ENCODE measurements at regions not wholly inside any gene's neighbourhood (a gene's known extent, or its start where the extent isn't known, plus 50 kb on each side); places are given as distances from the start of the nearest gene placed in this dataset.

DNA sequence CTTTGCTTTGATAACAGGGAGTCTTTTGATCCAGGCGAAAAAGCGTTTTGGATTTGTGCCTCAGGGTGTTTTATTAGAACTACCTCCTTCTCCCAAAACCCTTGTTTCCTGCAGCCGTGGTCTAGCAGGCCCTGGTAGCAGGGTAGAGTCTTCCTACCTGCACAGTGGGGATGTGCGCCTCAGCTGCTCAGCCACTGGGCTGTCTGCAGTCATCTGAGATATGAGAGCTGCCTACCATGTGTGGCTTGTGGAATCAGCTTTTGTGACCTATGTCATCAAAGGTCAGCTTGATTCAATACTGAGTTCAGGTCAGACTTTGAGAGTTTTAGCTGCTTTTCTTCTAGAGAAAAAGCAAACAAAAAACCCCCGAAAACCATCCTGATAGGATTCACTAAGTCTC lies 279.5 kb downstream of the CLIC5 start:
- no peak for TF ChIP-seq ZNF565 (CRISPR knock-in tag; conservative IDR thresholded peaks at IDR 0.05; ENCODE audit: low read depth)
- no peak for TF ChIP-seq ZFP30 (CRISPR knock-in tag; IDR thresholded peaks at IDR 0.05)
- no peak for TF ChIP-seq TOX (CRISPR knock-in tag; IDR thresholded peaks at IDR 0.05; ENCODE audit: borderline replicate concordance)
- TF ChIP-seq, protein P1, sequence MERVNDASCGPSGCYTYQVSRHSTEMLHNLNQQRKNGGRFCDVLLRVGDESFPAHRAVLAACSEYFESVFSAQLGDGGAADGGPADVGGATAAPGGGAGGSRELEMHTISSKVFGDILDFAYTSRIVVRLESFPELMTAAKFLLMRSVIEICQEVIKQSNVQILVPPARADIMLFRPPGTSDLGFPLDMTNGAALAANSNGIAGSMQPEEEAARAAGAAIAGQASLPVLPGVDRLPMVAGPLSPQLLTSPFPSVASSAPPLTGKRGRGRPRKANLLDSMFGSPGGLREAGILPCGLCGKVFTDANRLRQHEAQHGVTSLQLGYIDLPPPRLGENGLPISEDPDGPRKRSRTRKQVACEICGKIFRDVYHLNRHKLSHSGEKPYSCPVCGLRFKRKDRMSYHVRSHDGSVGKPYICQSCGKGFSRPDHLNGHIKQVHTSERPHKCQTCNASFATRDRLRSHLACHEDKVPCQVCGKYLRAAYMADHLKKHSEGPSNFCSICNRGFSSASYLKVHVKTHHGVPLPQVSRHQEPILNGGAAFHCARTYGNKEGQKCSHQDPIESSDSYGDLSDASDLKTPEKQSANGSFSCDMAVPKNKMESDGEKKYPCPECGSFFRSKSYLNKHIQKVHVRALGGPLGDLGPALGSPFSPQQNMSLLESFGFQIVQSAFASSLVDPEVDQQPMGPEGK (CRISPR knock-in tag; IDR thresholded peaks at IDR 0.05; ENCODE audit: borderline replicate concordance), result no peak
- no peak for TF ChIP-seq ZC3H10 (CRISPR knock-in tag; IDR thresholded peaks at IDR 0.05)
- TF ChIP-seq ARNTL (CRISPR knock-in tag; IDR thresholded peaks at IDR 0.05; ENCODE audit: borderline replicate concordance, low read depth), result no peak
- no peak for TF ChIP-seq ESRRG (CRISPR knock-in tag; IDR thresholded peaks at IDR 0.05)
- no peak for TF ChIP-seq TCF4 (CRISPR knock-in tag; IDR thresholded peaks at IDR 0.05; ENCODE audit: borderline replicate concordance)
- TF ChIP-seq, protein P2, sequence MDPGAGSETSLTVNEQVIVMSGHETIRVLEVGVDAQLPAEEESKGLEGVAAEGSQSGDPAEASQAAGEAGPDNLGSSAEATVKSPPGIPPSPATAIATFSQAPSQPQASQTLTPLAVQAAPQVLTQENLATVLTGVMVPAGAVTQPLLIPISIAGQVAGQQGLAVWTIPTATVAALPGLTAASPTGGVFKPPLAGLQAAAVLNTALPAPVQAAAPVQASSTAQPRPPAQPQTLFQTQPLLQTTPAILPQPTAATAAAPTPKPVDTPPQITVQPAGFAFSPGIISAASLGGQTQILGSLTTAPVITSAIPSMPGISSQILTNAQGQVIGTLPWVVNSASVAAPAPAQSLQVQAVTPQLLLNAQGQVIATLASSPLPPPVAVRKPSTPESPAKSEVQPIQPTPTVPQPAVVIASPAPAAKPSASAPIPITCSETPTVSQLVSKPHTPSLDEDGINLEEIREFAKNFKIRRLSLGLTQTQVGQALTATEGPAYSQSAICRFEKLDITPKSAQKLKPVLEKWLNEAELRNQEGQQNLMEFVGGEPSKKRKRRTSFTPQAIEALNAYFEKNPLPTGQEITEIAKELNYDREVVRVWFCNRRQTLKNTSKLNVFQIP (CRISPR knock-in tag; IDR thresholded peaks at IDR 0.05; ENCODE audit: borderline replicate concordance, low read depth), result no peak
- TF ChIP-seq, protein P3, sequence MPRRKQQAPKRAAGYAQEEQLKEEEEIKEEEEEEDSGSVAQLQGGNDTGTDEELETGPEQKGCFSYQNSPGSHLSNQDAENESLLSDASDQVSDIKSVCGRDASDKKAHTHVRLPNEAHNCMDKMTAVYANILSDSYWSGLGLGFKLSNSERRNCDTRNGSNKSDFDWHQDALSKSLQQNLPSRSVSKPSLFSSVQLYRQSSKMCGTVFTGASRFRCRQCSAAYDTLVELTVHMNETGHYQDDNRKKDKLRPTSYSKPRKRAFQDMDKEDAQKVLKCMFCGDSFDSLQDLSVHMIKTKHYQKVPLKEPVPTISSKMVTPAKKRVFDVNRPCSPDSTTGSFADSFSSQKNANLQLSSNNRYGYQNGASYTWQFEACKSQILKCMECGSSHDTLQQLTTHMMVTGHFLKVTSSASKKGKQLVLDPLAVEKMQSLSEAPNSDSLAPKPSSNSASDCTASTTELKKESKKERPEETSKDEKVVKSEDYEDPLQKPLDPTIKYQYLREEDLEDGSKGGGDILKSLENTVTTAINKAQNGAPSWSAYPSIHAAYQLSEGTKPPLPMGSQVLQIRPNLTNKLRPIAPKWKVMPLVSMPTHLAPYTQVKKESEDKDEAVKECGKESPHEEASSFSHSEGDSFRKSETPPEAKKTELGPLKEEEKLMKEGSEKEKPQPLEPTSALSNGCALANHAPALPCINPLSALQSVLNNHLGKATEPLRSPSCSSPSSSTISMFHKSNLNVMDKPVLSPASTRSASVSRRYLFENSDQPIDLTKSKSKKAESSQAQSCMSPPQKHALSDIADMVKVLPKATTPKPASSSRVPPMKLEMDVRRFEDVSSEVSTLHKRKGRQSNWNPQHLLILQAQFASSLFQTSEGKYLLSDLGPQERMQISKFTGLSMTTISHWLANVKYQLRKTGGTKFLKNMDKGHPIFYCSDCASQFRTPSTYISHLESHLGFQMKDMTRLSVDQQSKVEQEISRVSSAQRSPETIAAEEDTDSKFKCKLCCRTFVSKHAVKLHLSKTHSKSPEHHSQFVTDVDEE (CRISPR knock-in tag; IDR thresholded peaks at IDR 0.05), result no peak
- TF ChIP-seq CSDC2 (CRISPR knock-in tag; IDR thresholded peaks at IDR 0.05), result no peak
- TF ChIP-seq ISL1 (CRISPR knock-in tag; IDR thresholded peaks at IDR 0.05), result no peak
- TF ChIP-seq ZNF8 (CRISPR knock-in tag; IDR thresholded peaks at IDR 0.05), result no peak
- TF ChIP-seq ZFP3 (CRISPR knock-in tag; IDR thresholded peaks at IDR 0.05), result no peak
- TF ChIP-seq BACH2 (CRISPR knock-in tag; IDR thresholded peaks at IDR 0.05; ENCODE audit: borderline replicate concordance), result no peak
- TF ChIP-seq ZNF70 (CRISPR knock-in tag; IDR thresholded peaks at IDR 0.05), result no peak
- no peak for ATAC-seq

DNA sequence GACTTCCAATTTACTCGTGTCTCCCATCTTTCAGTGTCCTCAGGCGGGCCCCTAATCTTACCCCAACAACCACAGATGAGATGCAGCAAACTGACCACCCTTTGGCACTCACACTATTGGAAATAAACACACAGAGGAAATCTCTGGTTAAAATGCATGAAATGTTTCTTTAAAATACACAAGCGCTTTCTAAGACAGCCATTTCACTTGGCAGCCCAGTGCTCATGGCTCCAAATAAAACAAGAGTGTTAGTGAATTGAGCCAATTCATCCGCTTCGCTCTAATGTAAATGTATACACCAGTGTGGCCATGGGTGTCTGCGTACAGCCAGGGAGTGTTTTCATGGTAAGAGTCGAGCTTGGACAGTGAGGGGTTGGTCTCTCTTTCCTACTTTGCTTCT lies 282.9 kb downstream of the CLIC5 start:
- ATAC-seq, result no peak
- no peak for TF ChIP-seq CSDC2 (CRISPR knock-in tag; IDR thresholded peaks at IDR 0.05)
- no peak for TF ChIP-seq TCF4 (CRISPR knock-in tag; IDR thresholded peaks at IDR 0.05; ENCODE audit: borderline replicate concordance)
- no peak for TF ChIP-seq ESRRG (CRISPR knock-in tag; IDR thresholded peaks at IDR 0.05)
- no peak for TF ChIP-seq TOX (CRISPR knock-in tag; IDR thresholded peaks at IDR 0.05; ENCODE audit: borderline replicate concordance)
- no peak for TF ChIP-seq BACH2 (CRISPR knock-in tag; IDR thresholded peaks at IDR 0.05; ENCODE audit: borderline replicate concordance)
- no peak for TF ChIP-seq ARNTL (CRISPR knock-in tag; IDR thresholded peaks at IDR 0.05; ENCODE audit: borderline replicate concordance, low read depth)
- no peak for TF ChIP-seq ZNF565 (CRISPR knock-in tag; conservative IDR thresholded peaks at IDR 0.05; ENCODE audit: low read depth)
- TF ChIP-seq, protein P4, sequence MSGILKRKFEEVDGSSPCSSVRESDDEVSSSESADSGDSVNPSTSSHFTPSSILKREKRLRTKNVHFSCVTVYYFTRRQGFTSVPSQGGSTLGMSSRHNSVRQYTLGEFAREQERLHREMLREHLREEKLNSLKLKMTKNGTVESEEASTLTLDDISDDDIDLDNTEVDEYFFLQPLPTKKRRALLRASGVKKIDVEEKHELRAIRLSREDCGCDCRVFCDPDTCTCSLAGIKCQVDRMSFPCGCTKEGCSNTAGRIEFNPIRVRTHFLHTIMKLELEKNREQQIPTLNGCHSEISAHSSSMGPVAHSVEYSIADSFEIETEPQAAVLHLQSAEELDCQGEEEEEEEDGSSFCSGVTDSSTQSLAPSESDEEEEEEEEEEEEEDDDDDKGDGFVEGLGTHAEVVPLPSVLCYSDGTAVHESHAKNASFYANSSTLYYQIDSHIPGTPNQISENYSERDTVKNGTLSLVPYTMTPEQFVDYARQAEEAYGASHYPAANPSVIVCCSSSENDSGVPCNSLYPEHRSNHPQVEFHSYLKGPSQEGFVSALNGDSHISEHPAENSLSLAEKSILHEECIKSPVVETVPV (CRISPR knock-in tag; IDR thresholded peaks at IDR 0.05), result no peak
- TF ChIP-seq ZFP3 (CRISPR knock-in tag; IDR thresholded peaks at IDR 0.05), result no peak
- TF ChIP-seq ZFP30 (CRISPR knock-in tag; IDR thresholded peaks at IDR 0.05), result no peak
- TF ChIP-seq, protein P1 (CRISPR knock-in tag; IDR thresholded peaks at IDR 0.05; ENCODE audit: borderline replicate concordance), result no peak
- no peak for TF ChIP-seq ZNF8 (CRISPR knock-in tag; IDR thresholded peaks at IDR 0.05)
- no peak for TF ChIP-seq RARB (CRISPR knock-in tag; IDR thresholded peaks at IDR 0.05)
- TF ChIP-seq ISL1 (CRISPR knock-in tag; IDR thresholded peaks at IDR 0.05), result no peak
- no peak for TF ChIP-seq PPARA (CRISPR knock-in tag; IDR thresholded peaks at IDR 0.05; ENCODE audit: borderline replicate concordance)
- no peak for TF ChIP-seq SNAI2 (CRISPR knock-in tag; IDR thresholded peaks at IDR 0.05)
- TF ChIP-seq, protein P2 (CRISPR knock-in tag; IDR thresholded peaks at IDR 0.05; ENCODE audit: borderline replicate concordance, low read depth), result no peak

Data from SK-N-SH treated with all-trans-retinoic acid at 6 μM for 48 hours (cell line).